ENCODE measurements at regions not wholly inside any gene's neighbourhood (a gene's known extent, or its start where the extent isn't known, plus 50 kb on each side); places are given as distances from the start of the nearest gene placed in this dataset.
A peak's percentile ranks its signal among the peaks of the same experiment; 100 is the strongest.

GRCh38 chr3:13145826-13146642 lies 72.8 kb upstream of the IQSEC1 start:
- H3K27ac Mint-ChIP-seq, result no peak overlapping the region
- DNase-seq, result no peak
- POLR2A ChIA-PET, result no interaction called here

GRCh38 chr3:13145131-13145825 lies 72.0 kb upstream of the IQSEC1 start:
- no peaks in the 10 kb centered on the region for H3K36me3 Mint-ChIP-seq (ENCODE audit: low read depth)
- POLR2A ChIA-PET, result no interaction called here
- peaks cover 4% of the 10 kb centered on the region for H3K27me3 Mint-ChIP-seq
- CTCF ChIA-PET, result interaction anchor here (0.6 kb wide), 1 partner anchor 151 kb away, joined by 3 read pairs; no protein-coding TSS in a partner anchor
- H3K4me1 Mint-ChIP-seq, result peaks cover 7% of the 10 kb centered on the region
- DNase-seq, result no peak
- no peak overlapping the region for H3K4me3 Mint-ChIP-seq
- no peak overlapping the region for H3K27ac Mint-ChIP-seq
- H3K9me3 Mint-ChIP-seq, result no peaks in the 10 kb centered on the region

More at GRCh38 chr3:13145826-13146642, 72.8 kb upstream of the IQSEC1 start:
- no peaks in the 10 kb centered on the region for H3K36me3 Mint-ChIP-seq (ENCODE audit: low read depth)
- H3K27me3 Mint-ChIP-seq, result peaks cover 3% of the 10 kb centered on the region
- peaks cover 7% of the 10 kb centered on the region for H3K4me1 Mint-ChIP-seq
- CTCF ChIA-PET, result interaction anchor here (0.6 kb wide), 1 partner anchor 150 kb away, joined by 3 read pairs; no protein-coding TSS in a partner anchor
- H3K9me3 Mint-ChIP-seq, result no peaks in the 10 kb centered on the region
- H3K4me3 Mint-ChIP-seq, result no peak overlapping the region

- no peaks in the 10 kb centered on the region for H3K9me3 Mint-ChIP-seq
- ChIA-PET POLR2A (no interaction called here), CTCF (no interaction called here)
- H3K27me3 Mint-ChIP-seq, result peaks cover 4% of the 10 kb centered on the region
- no peaks in the 10 kb centered on the region for H3K36me3 Mint-ChIP-seq (ENCODE audit: low read depth)
- DNase-seq, result no peak
- H3K4me3 Mint-ChIP-seq, result no peak overlapping the region
- H3K27ac Mint-ChIP-seq, result no peak overlapping the region
- peaks cover 9% of the 10 kb centered on the region for H3K4me1 Mint-ChIP-seq
Observed at GRCh38 chr3:13144163-13145023, 71.2 kb upstream of the IQSEC1 start.

- Mint-ChIP-seq H3K9me3 (no peaks in the 10 kb centered on the region), H3K27me3 (peaks cover 4% of the 10 kb centered on the region), H3K36me3 (ENCODE audit: low read depth) (no peaks in the 10 kb centered on the region), H3K27ac (no peak overlapping the region), H3K4me3 (no peak overlapping the region), H3K4me1 (peaks cover 10% of the 10 kb centered on the region)
- no peak for DNase-seq
- ChIA-PET CTCF (no interaction called here), POLR2A (no interaction called here)
Observed at GRCh38 chr3:13143381-13144004, 70.3 kb upstream of the IQSEC1 start.

GRCh38 chr3:13142552-13143380 lies 69.5 kb upstream of the IQSEC1 start:
- ChIA-PET CTCF (no interaction called here), POLR2A (interaction anchor here (1.5 kb wide), 1 partner anchor 23 kb away, joined by 3 read pairs; no protein-coding TSS in a partner anchor)
- Mint-ChIP-seq H3K36me3 (ENCODE audit: low read depth) (no peaks in the 10 kb centered on the region), H3K9me3 (no peaks in the 10 kb centered on the region), H3K27ac (no peak overlapping the region), H3K4me3 (no peak overlapping the region), H3K4me1 (peaks cover 10% of the 10 kb centered on the region), H3K27me3 (peaks cover 4% of the 10 kb centered on the region)
- DNase-seq, result no peak

GRCh38 chr3:13141991-13142412 lies 68.8 kb upstream of the IQSEC1 start:
- H3K9me3 Mint-ChIP-seq, result no peaks in the 10 kb centered on the region
- H3K4me3 Mint-ChIP-seq, result no peak overlapping the region
- peaks cover 4% of the 10 kb centered on the region for H3K27me3 Mint-ChIP-seq
- ChIA-PET POLR2A (interaction anchor here (0.6 to 1.5 kb wide), 2 partner anchors 23 to 254 kb away, joined by 3 read pairs; no protein-coding TSS in a partner anchor), CTCF (interaction anchor here (0.7 kb wide), 1 partner anchor 50 kb away, joined by 4 read pairs; no protein-coding TSS in a partner anchor)
- no peak overlapping the region for H3K27ac Mint-ChIP-seq
- peak; percentile 45 for DNase-seq
- no peaks in the 10 kb centered on the region for H3K36me3 Mint-ChIP-seq (ENCODE audit: low read depth)
- H3K4me1 Mint-ChIP-seq, result peaks cover 10% of the 10 kb centered on the region

GRCh38 chr3:13141183-13141582 lies 68.0 kb upstream of the IQSEC1 start:
- CTCF ChIA-PET, result interaction anchor here (0.7 kb wide), 1 partner anchor 49 kb away, joined by 4 read pairs; no protein-coding TSS in a partner anchor
- POLR2A ChIA-PET, result no interaction called here
- Mint-ChIP-seq H3K27ac (no peak overlapping the region), H3K27me3 (peaks cover 4% of the 10 kb centered on the region), H3K9me3 (no peaks in the 10 kb centered on the region), H3K4me1 (peaks cover 10% of the 10 kb centered on the region), H3K4me3 (no peak overlapping the region), H3K36me3 (ENCODE audit: low read depth) (no peaks in the 10 kb centered on the region)
- DNase-seq, result no peak

GRCh38 chr3:13140596-13140995 lies 67.4 kb upstream of the IQSEC1 start:
- Mint-ChIP-seq H3K4me1 (peaks cover 10% of the 10 kb centered on the region), H3K27me3 (peaks cover 4% of the 10 kb centered on the region), H3K36me3 (ENCODE audit: low read depth) (no peaks in the 10 kb centered on the region), H3K9me3 (no peaks in the 10 kb centered on the region), H3K27ac (no peak overlapping the region), H3K4me3 (no peak overlapping the region)
- ChIA-PET CTCF (no interaction called here), POLR2A (no interaction called here)
- no peak for DNase-seq

GRCh38 chr3:13139471-13140065 lies 66.3 kb upstream of the IQSEC1 start:
- Mint-ChIP-seq H3K36me3 (ENCODE audit: low read depth) (no peaks in the 10 kb centered on the region), H3K27me3 (peaks cover 4% of the 10 kb centered on the region), H3K27ac (no peak overlapping the region), H3K9me3 (no peaks in the 10 kb centered on the region), H3K4me3 (no peak overlapping the region), H3K4me1 (peaks cover 10% of the 10 kb centered on the region)
- ChIA-PET CTCF (no interaction called here), POLR2A (no interaction called here)
- no peak for DNase-seq

- peaks cover 10% of the 10 kb centered on the region for H3K4me1 Mint-ChIP-seq
- DNase-seq, result no peak
- no peaks in the 10 kb centered on the region for H3K36me3 Mint-ChIP-seq (ENCODE audit: low read depth)
- POLR2A ChIA-PET, result no interaction called here
- no peaks in the 10 kb centered on the region for H3K9me3 Mint-ChIP-seq
- no peak overlapping the region for H3K27ac Mint-ChIP-seq
- CTCF ChIA-PET, result no interaction called here
- no peak overlapping the region for H3K4me3 Mint-ChIP-seq
- peaks cover 4% of the 10 kb centered on the region for H3K27me3 Mint-ChIP-seq
Observed at GRCh38 chr3:13138833-13139145, 65.6 kb upstream of the IQSEC1 start.

- no peak for DNase-seq
- Mint-ChIP-seq H3K4me1 (peaks cover 10% of the 10 kb centered on the region), H3K9me3 (no peaks in the 10 kb centered on the region), H3K27ac (no peak overlapping the region), H3K36me3 (ENCODE audit: low read depth) (no peaks in the 10 kb centered on the region), H3K27me3 (peaks cover 4% of the 10 kb centered on the region), H3K4me3 (no peak overlapping the region)
- ChIA-PET POLR2A (no interaction called here), CTCF (no interaction called here)
Observed at GRCh38 chr3:13137941-13138832, 65.0 kb upstream of the IQSEC1 start.

Measured in activated CD4-positive, alpha-beta memory T cell treated with anti-CD3 and anti-CD28 coated beads, Interleukin-2, amount 10 ng/mL, durations not matched to agents 7 days and 5 days (primary cell).